BLaER1 (cell line): ENCODE measurements at regions not wholly inside any gene's neighbourhood (a gene's known extent, or its start where the extent isn't known, plus 50 kb on each side); places are given as distances from the start of the nearest gene placed in this dataset.

Experiments
- H3K27ac ChIP-seq: shearing (Covaris generic); formaldehyde crosslinking; 2 replicates; pipeline ENCODE4 v1.8.1; 2022
- H3K27me3 ChIP-seq: shearing (Covaris generic); formaldehyde crosslinking; 2 replicates; pipeline ENCODE4 v1.8.1; 2022
- H3K36me3 ChIP-seq: shearing (Covaris generic); formaldehyde crosslinking; 2 replicates; pipeline ENCODE4 v1.8.1; 2022
- H3K4me1 ChIP-seq: shearing (Covaris generic); formaldehyde crosslinking; 2 replicates; pipeline ENCODE4 v1.8.1; 2022
- H3K4me2 ChIP-seq: shearing (Covaris generic); formaldehyde crosslinking; 2 replicates; pipeline ENCODE4 v1.8.1; 2022
- H3K4me3 ChIP-seq: shearing (Covaris generic); formaldehyde crosslinking; 2 replicates; pipeline ENCODE4 v1.8.1; 2022
- H3K9ac ChIP-seq: shearing (Covaris generic); formaldehyde crosslinking; 2 replicates; pipeline ENCODE4 v1.8.1; 2022
- H3K9me3 ChIP-seq: shearing (Covaris generic); formaldehyde crosslinking; 2 replicates; pipeline ENCODE4 v1.8.1; 2022
- H4K20me1 ChIP-seq: shearing (Covaris generic); formaldehyde crosslinking; 2 replicates; pipeline ENCODE4 v1.8.1; 2022
- Cebpa-rat ChIP-seq: shearing (Covaris generic); IDR thresholded peaks from 2 replicates; pipeline ENCODE4 v1.8.1; 2022

DNA sequence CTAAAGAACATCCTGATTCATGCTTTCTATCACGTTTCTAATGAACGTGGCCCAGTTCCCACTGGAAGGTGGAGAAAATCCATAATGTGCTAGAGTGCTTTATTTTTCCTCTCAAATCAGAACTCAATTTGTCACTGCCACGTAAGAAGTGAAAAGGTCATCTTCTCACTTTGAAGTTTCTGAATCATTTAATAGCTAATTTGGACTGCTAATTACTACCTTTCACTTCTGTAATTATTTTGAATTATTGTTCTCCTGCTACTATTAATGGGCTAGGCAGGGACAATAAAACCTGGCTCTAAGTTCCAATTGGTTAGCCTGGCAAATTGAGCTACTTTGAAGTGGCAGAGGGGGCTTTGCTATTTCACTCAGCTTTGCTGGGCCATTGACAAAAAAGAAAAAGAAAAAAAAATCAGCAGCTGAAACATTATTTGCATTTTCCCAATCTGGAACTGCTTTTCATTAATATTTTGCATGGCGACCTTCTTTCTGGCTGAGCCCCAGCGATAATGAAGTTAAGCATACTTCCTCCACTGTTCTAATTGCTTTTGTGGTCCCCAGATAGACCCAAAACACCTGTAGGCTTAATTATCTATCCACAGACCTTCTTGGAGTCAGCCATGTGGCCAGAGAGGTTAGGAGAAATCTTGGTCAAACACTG lies 264.2 kb downstream of the SEC23IP start:
- no peaks in the 10 kb centered on the region for H3K36me3 ChIP-seq
- H3K4me3 ChIP-seq = no peak overlapping the region
- H3K4me2 ChIP-seq = no peak overlapping the region
- H3K4me1 ChIP-seq = no peaks in the 10 kb centered on the region
- no peak for TF ChIP-seq Cebpa-rat
- H3K9ac ChIP-seq = no peak overlapping the region
- H3K9me3 ChIP-seq = no peaks in the 10 kb centered on the region
- H4K20me1 ChIP-seq = no peaks in the 10 kb centered on the region
- no peak overlapping the region for H3K27ac ChIP-seq
- H3K27me3 ChIP-seq = no peaks in the 10 kb centered on the region

DNA sequence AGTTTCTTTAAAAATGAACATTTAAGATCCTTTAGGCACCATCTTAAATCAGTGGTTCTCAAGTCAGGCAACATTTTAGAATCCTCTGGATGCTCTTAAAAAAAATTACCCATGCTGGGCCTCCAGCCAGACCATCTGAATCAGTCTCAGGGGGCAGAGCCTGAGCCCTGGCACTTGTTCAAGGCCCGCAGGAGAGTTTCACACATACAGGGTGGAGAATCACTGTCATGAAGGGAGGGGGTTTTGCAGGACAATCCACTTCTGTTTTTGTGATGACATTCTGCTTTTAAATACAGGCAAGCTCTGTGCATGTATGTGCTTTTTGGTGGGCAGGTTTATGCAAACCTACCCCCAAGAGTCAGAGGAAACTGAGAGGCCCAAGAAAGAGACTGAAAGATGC lies 268.6 kb downstream of the SEC23IP start:
- no peak for TF ChIP-seq Cebpa-rat
- no peak overlapping the region for H3K9ac ChIP-seq
- H3K9me3 ChIP-seq = no peaks in the 10 kb centered on the region
- no peaks in the 10 kb centered on the region for H3K4me1 ChIP-seq
- no peaks in the 10 kb centered on the region for H3K36me3 ChIP-seq
- H3K27me3 ChIP-seq = no peaks in the 10 kb centered on the region
- no peak overlapping the region for H3K4me3 ChIP-seq
- no peak overlapping the region for H3K27ac ChIP-seq
- H3K4me2 ChIP-seq = no peak overlapping the region
- H4K20me1 ChIP-seq = no peaks in the 10 kb centered on the region

DNA sequence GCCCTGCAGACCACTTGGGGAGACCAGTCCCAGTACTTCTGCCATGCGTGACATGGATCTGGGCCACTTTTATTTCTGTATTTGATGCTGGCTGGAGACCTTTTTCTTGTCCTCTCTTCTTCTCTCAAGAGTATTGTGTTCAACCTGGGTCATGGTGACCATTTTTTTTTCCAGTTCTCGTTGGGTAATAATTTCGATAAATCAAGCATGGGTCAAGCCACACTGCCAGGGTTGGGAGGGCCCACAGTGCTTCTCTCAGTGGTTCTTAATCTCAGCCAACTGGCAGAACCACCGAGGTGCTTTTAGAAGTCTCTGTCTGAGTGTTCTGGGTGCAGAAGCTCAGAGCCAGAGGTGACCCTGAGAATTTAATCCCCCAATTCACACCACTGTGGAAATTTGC lies 269.9 kb downstream of the SEC23IP start:
- no peak overlapping the region for H3K4me2 ChIP-seq
- TF ChIP-seq Cebpa-rat = no peak

DNA sequence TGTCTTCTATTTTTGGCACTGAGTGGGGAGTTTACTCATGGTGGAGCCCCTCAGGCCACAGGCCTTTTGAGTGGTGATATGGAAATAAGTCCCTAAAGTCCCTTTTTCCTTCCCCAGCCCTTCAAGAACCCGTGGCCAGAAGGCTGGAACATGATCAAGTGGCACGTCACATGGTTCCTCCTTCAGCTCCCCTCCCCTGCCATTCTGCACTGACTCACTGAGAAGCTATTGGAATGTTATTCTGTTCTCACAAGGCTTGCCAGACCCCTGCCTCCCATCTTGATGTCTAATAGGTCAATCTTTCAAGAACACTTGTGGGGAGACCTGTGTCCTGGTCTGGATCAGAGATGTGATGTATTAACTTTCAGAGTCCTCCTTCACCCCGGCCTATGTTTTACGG lies 279.8 kb downstream of the SEC23IP start:
- no peak for TF ChIP-seq Cebpa-rat

More for the DNA sequence above, 269.9 kb downstream of the SEC23IP start:
- Histone ChIP-seq H3K27me3 (no peaks in the 10 kb centered on the region), H3K9ac (no peak overlapping the region), H3K4me3 (no peak overlapping the region), H4K20me1 (no peaks in the 10 kb centered on the region), H3K36me3 (no peaks in the 10 kb centered on the region), H3K4me1 (no peaks in the 10 kb centered on the region), H3K27ac (no peak overlapping the region), H3K9me3 (no peaks in the 10 kb centered on the region)

DNA sequence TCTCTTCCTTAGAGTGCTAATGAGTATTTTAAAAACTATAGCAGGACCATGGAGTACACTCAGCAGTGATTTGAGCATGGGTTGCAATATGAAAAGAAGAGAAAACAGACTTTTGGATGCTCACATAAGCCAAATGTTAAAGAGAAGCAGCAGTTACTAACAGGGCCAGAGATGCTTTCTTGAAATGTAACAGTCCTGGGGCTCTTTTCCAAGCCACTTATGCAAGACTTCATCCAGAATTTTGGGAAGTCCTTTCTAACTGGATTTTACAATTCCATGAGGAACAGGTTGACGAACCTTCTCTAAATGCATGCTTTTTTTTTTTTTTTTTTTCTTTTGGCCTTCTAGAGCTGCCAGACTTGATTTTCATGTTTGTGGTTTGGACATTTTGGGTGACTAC lies 282.0 kb downstream of the SEC23IP start:
- no peak for TF ChIP-seq Cebpa-rat
- H3K4me2 ChIP-seq = no peak overlapping the region

More for the DNA sequence above, 279.8 kb downstream of the SEC23IP start:
- H3K4me1 ChIP-seq = no peaks in the 10 kb centered on the region
- H3K36me3 ChIP-seq = no peaks in the 10 kb centered on the region
- H3K27ac ChIP-seq = no peak overlapping the region
- no peaks in the 10 kb centered on the region for H4K20me1 ChIP-seq
- H3K9ac ChIP-seq = no peak overlapping the region
- no peak overlapping the region for H3K4me3 ChIP-seq
- no peak overlapping the region for H3K4me2 ChIP-seq
- H3K9me3 ChIP-seq = no peaks in the 10 kb centered on the region
- H3K27me3 ChIP-seq = no peaks in the 10 kb centered on the region

DNA sequence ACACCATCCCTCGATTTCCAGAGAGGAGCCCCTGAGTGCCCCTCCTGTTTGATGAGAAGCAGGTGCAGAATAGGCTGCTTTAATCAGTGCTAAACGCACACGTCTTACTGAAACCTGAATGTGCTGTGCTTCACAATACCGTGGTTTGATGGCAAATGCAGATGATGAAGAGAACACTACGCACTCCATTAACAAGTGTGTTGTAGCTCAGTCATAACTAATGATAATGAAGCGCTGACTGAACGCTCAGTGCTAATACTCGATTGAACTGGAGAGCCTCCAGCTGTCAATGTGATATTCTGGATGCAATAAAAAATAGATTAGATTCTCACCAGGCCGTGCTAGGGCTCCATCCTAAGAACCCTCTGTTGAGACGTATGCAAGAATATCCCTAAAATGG lies 279.7 kb upstream of the PLPP4 start:
- Histone ChIP-seq H3K36me3 (no peaks in the 10 kb centered on the region), H4K20me1 (no peaks in the 10 kb centered on the region), H3K4me3 (no peak overlapping the region), H3K27ac (no peak overlapping the region), H3K4me1 (no peaks in the 10 kb centered on the region), H3K9me3 (no peaks in the 10 kb centered on the region), H3K27me3 (no peaks in the 10 kb centered on the region), H3K9ac (no peak overlapping the region), H3K4me2 (no peak overlapping the region)
- TF ChIP-seq Cebpa-rat = no peak

More for the DNA sequence above, 282.0 kb downstream of the SEC23IP start:
- Histone ChIP-seq H3K9ac (no peak overlapping the region), H3K4me3 (no peak overlapping the region), H3K9me3 (no peaks in the 10 kb centered on the region), H3K4me1 (no peaks in the 10 kb centered on the region), H3K27ac (no peak overlapping the region), H4K20me1 (no peaks in the 10 kb centered on the region), H3K27me3 (no peaks in the 10 kb centered on the region), H3K36me3 (no peaks in the 10 kb centered on the region)

DNA sequence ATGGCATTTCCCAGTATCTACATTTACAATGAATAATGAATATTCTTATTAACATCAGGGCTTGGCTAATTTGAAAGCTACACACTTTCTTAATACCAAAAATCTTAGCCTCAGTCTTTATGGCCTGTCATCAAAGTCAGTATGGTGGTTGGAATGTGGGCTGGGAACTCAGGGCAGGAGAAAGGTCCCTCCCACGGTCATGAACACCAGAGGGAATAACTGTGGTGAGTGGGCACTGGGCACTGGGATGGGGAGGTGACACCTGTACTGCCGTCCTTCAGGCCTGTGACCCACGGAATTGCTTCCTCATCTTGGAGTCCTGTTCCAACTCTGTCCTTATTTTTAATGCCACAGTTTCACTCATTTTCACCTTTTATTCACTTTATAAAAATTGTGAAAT lies 276.9 kb upstream of the PLPP4 start:
- TF ChIP-seq Cebpa-rat = no peak
- Histone ChIP-seq H3K27ac (no peak overlapping the region), H3K4me1 (peaks cover 9% of the 10 kb centered on the region; the same call in 1 of the 2 replicates), H3K9me3 (no peaks in the 10 kb centered on the region), H4K20me1 (no peaks in the 10 kb centered on the region), H3K4me3 (no peak overlapping the region), H3K4me2 (no peak overlapping the region), H3K9ac (no peak overlapping the region), H3K36me3 (no peaks in the 10 kb centered on the region), H3K27me3 (no peaks in the 10 kb centered on the region)

DNA sequence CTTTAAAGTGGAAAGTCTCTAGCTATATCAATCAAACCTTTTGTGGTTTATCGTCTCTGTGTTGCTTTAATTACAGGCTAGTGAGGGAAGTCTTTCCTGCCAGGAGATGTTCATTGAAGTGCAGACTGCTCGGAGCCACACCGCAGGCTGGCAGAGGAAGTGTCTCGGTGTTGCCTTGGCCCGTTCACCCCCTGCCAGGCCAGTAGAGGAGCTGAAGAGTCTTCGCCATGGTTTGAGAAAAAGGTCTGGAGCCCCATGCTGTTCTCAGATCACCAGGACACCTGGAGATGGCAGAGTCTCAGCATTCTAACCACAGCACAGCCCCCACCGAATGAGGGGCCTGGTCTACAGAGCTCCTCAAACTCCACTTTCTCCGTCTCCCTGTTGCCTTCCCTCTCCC lies 275.9 kb upstream of the PLPP4 start:
- H3K9ac ChIP-seq = no peak overlapping the region
- no peak overlapping the region for H3K27ac ChIP-seq
- peaks cover 9% of the 10 kb centered on the region; the same call in 1 of the 2 replicates for H3K4me1 ChIP-seq
- H3K36me3 ChIP-seq = no peaks in the 10 kb centered on the region
- TF ChIP-seq Cebpa-rat = no peak
- H3K4me2 ChIP-seq = no peak overlapping the region
- no peaks in the 10 kb centered on the region for H3K9me3 ChIP-seq
- no peaks in the 10 kb centered on the region for H4K20me1 ChIP-seq
- H3K27me3 ChIP-seq = no peaks in the 10 kb centered on the region
- no peak overlapping the region for H3K4me3 ChIP-seq

DNA sequence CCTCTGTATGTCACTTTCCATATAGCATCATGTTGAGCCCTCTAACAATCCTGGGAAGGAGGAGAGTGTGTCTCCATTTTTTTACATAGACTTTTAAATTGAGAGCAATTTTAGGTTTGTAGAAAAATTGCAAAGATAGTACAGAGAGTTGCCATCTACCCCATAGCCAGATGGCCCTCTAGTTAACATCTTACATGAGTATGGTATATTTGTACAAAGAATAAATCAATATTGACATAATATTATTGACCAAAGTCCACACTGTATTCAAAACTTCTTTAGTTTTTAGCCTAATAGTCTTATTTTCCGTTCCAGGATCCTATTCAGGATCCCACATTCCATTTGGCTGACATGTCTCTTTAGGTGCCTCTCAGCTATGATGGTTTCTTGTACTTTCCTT lies 274.6 kb upstream of the PLPP4 start:
- TF ChIP-seq Cebpa-rat = no peak
- no peak overlapping the region for H3K9ac ChIP-seq
- H3K4me1 ChIP-seq = peaks cover 9% of the 10 kb centered on the region; the same call in 1 of the 2 replicates
- H3K27ac ChIP-seq = no peak overlapping the region
- no peaks in the 10 kb centered on the region for H4K20me1 ChIP-seq
- no peaks in the 10 kb centered on the region for H3K36me3 ChIP-seq
- H3K4me3 ChIP-seq = no peak overlapping the region
- no peak overlapping the region for H3K4me2 ChIP-seq
- no peaks in the 10 kb centered on the region for H3K27me3 ChIP-seq
- no peaks in the 10 kb centered on the region for H3K9me3 ChIP-seq

DNA sequence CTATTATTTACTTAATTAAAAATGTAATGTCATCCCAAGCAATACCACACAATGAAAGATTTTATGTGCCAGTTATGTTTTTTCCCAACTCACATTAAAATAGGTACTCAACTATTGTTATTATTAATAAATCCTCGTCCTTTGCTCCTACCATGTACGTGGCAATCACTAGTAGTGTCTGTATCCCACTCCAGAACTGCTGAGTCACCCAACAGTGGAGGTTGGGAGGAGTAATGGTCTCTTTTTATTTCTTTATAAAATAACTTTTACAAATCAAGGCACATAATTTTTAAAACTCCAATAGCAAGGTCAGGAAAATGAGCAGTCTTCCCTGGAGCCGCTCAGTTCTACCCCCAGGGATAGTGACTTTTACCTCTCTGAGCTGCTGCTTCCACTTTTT lies 273.5 kb upstream of the PLPP4 start:
- Histone ChIP-seq H4K20me1 (no peaks in the 10 kb centered on the region), H3K36me3 (no peaks in the 10 kb centered on the region), H3K9me3 (no peaks in the 10 kb centered on the region), H3K27me3 (no peaks in the 10 kb centered on the region), H3K9ac (no peak overlapping the region), H3K4me2 (no peak overlapping the region), H3K4me1 (peaks cover 9% of the 10 kb centered on the region; the same call in 1 of the 2 replicates), H3K4me3 (no peak overlapping the region), H3K27ac (no peak overlapping the region)
- no peak for TF ChIP-seq Cebpa-rat
